ENCODE measurements at regions not wholly inside any gene's neighbourhood (a gene's known extent, or its start where the extent isn't known, plus 50 kb on each side); places are given as distances from the start of the nearest gene placed in this dataset.

- H3K4me1 ChIP-seq, result no peaks in the 10 kb centered on the region
- DNase-seq, result no peak
- no peak overlapping the region for H3K27ac ChIP-seq
- peaks cover 0 to 6% (median 0%) of the 10 kb centered on the region in 3 donors for H3K27me3 ChIP-seq
- in situ Hi-C loops (cut with MboI; ENCODE audit: low sequenced_read_pairs in 4 of 4), result no loop called here
- H3K4me3 ChIP-seq, result no peak overlapping the region
- peaks cover 0 to 4% (median 0%) of the 10 kb centered on the region in 3 donors for H3K9me3 ChIP-seq
- intact Hi-C loops (cut with DNase I; ENCODE audit: low total_unique reads), result no loop called here
- H3K36me3 ChIP-seq, result no peaks in the 10 kb centered on the region
- TF ChIP-seq CTCF (IDR thresholded peaks at IDR 0.05 in 4 of 5, conservative IDR thresholded peaks at IDR 0.05 in 1 of 5) (no peak), POLR2A (IDR thresholded peaks at IDR 0.05) (no peak)
- ATAC-seq, result no peak
Observed at GRCh38 chrX:9258421-9259104, 206.3 kb upstream of the TBL1X start.

DNA sequence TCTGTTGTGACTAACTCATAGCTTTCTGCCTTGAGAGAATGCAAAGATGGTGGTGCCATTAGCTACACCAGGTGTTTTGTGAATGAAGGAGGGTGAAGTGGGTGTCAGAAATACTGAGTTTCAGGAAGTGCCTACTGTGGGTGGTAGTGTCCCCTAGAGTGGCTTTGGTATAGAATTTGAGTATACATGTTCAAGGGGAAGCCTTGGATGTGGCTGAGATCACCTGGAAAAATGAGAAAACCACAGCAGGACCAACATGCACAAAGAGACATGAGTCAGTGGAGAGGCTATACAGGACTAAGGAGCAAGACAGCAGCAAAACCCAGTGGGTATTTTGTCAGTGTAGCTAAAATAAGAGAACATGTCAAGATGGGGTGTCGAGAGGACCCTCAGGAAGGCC, 204.3 kb upstream of the TBL1X start:
- no peaks in the 10 kb centered on the region for H3K27me3 ChIP-seq
- intact Hi-C loops (cut with DNase I; ENCODE audit: low total_unique reads) (no loop called here), in situ Hi-C loops (cut with MboI; ENCODE audit: low sequenced_read_pairs in 4 of 4) (no loop called here)
- no peaks in the 10 kb centered on the region for H3K36me3 ChIP-seq
- ATAC-seq (no peak), DNase-seq (no peak)
- no peaks in the 10 kb centered on the region for H3K4me1 ChIP-seq
- no peak overlapping the region for H3K27ac ChIP-seq
- peaks cover 0 to 4% (median 0%) of the 10 kb centered on the region in 3 donors for H3K9me3 ChIP-seq
- TF ChIP-seq CTCF (IDR thresholded peaks at IDR 0.05 in 4 of 5, conservative IDR thresholded peaks at IDR 0.05 in 1 of 5) (no peak), POLR2A (IDR thresholded peaks at IDR 0.05) (no peak)
- H3K4me3 ChIP-seq, result no peak overlapping the region

DNA sequence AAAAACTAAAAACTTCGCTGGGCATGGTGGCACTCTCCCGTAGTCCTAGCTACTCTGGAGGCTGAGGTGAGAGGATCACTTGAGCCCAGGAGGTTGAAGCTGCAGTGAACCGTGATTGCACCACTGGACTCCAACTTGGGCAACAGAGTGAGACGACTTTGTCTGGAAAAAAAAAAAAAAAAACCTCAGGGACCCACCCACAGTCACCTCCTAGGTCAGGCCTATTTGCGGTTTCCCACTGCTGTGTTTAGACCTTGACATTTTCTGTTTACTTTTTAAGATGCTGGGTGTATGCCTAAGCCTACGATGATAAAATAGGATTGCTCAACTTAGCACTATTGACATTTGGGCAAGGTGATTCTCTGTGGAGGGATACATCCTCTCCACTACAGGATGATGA, 197.4 kb upstream of the TBL1X start:
- no peak for TF ChIP-seq CTCF (IDR thresholded peaks at IDR 0.05 in 4 of 5, conservative IDR thresholded peaks at IDR 0.05 in 1 of 5)
- no peak for TF ChIP-seq POLR2A (IDR thresholded peaks at IDR 0.05)
- DNase-seq (no peak), ATAC-seq (no peak)
- intact Hi-C loops (cut with DNase I; ENCODE audit: low total_unique reads), result no loop called here
- H3K27ac ChIP-seq, result no peak overlapping the region
- H3K4me3 ChIP-seq, result no peak overlapping the region
- H3K9me3 ChIP-seq, result no peaks in the 10 kb centered on the region
- H3K27me3 ChIP-seq, result peaks cover 0 to 5% (median 0%) of the 10 kb centered on the region in 3 donors
- in situ Hi-C loops (cut with MboI; ENCODE audit: low sequenced_read_pairs in 4 of 4), result no loop called here
- no peaks in the 10 kb centered on the region for H3K36me3 ChIP-seq
- no peaks in the 10 kb centered on the region for H3K4me1 ChIP-seq

GRCh38 chrX:9269134-9269533, 195.7 kb upstream of the TBL1X start:
- TF ChIP-seq POLR2A (IDR thresholded peaks at IDR 0.05) (no peak), CTCF (IDR thresholded peaks at IDR 0.05 in 4 of 5, conservative IDR thresholded peaks at IDR 0.05 in 1 of 5) (no peak)
- intact Hi-C loops (cut with DNase I; ENCODE audit: low total_unique reads), result no loop called here
- DNase-seq, result no peak
- Histone ChIP-seq H3K27ac (no peak overlapping the region), H3K4me1 (no peaks in the 10 kb centered on the region), H3K4me3 (no peak overlapping the region), H3K36me3 (no peaks in the 10 kb centered on the region), H3K27me3 (peaks cover 0 to 5% (median 0%) of the 10 kb centered on the region in 3 donors), H3K9me3 (no peaks in the 10 kb centered on the region)
- in situ Hi-C loops (cut with MboI; ENCODE audit: low sequenced_read_pairs in 4 of 4), result no loop called here
- ATAC-seq, result no peak

Measured in gastrocnemius medialis (tissue), 4 donors.